ENCODE measurements at regions not wholly inside any gene's neighbourhood (a gene's known extent, or its start where the extent isn't known, plus 50 kb on each side); places are given as distances from the start of the nearest gene placed in this dataset.

- no peaks in the 10 kb centered on the region for H3K79me2 ChIP-seq
- no peak overlapping the region for H2AFZ ChIP-seq
- H3K4me3 ChIP-seq (ENCODE audit: low read depth, low read length): no peak overlapping the region
- no peak overlapping the region for H3K9ac ChIP-seq
- no peaks in the 10 kb centered on the region for H3K27me3 ChIP-seq (ENCODE audit: control insufficient read depth, insufficient read depth, low read length)
- no peak overlapping the region for H3K4me2 ChIP-seq (ENCODE audit: low read length)
- no peak for TF ChIP-seq CTCF (IDR thresholded peaks at IDR 0.05)
- H3K9me3 ChIP-seq (ENCODE audit: control insufficient read depth, low read length): no peaks in the 10 kb centered on the region
- H3K27ac ChIP-seq: no peak overlapping the region
- H3K4me1 ChIP-seq: no peaks in the 10 kb centered on the region
- no peaks in the 10 kb centered on the region for H3K36me3 ChIP-seq (ENCODE audit: control insufficient read depth, insufficient read depth, low read length)
Observed at GRCh38 chr2:191746346-191747169, 68.6 kb downstream of the NABP1 start.

GRCh38 chr2:191747170-191747530, 69.2 kb downstream of the NABP1 start:
- no peaks in the 10 kb centered on the region for H3K4me1 ChIP-seq
- no peak overlapping the region for H3K27ac ChIP-seq
- no peak overlapping the region for H2AFZ ChIP-seq
- H3K9ac ChIP-seq: no peak overlapping the region
- H3K36me3 ChIP-seq (ENCODE audit: control insufficient read depth, insufficient read depth, low read length): no peaks in the 10 kb centered on the region
- H3K9me3 ChIP-seq (ENCODE audit: control insufficient read depth, low read length): no peaks in the 10 kb centered on the region
- H3K4me3 ChIP-seq (ENCODE audit: low read depth, low read length): no peak overlapping the region
- H3K27me3 ChIP-seq (ENCODE audit: control insufficient read depth, insufficient read depth, low read length): no peaks in the 10 kb centered on the region
- H3K79me2 ChIP-seq: no peaks in the 10 kb centered on the region
- TF ChIP-seq CTCF (IDR thresholded peaks at IDR 0.05): no peak
- H3K4me2 ChIP-seq (ENCODE audit: low read length): no peak overlapping the region

GRCh38 chr2:191748059-191748461, 70.1 kb downstream of the NABP1 start:
- no peaks in the 10 kb centered on the region for H3K9me3 ChIP-seq (ENCODE audit: control insufficient read depth, low read length)
- H2AFZ ChIP-seq: no peak overlapping the region
- no peaks in the 10 kb centered on the region for H3K27me3 ChIP-seq (ENCODE audit: control insufficient read depth, insufficient read depth, low read length)
- H3K36me3 ChIP-seq (ENCODE audit: control insufficient read depth, insufficient read depth, low read length): no peaks in the 10 kb centered on the region
- TF ChIP-seq CTCF (IDR thresholded peaks at IDR 0.05): no peak
- H3K4me2 ChIP-seq (ENCODE audit: low read length): no peak overlapping the region
- no peak overlapping the region for H3K9ac ChIP-seq
- no peak overlapping the region for H3K27ac ChIP-seq
- no peaks in the 10 kb centered on the region for H3K4me1 ChIP-seq
- H3K79me2 ChIP-seq: no peaks in the 10 kb centered on the region
- no peak overlapping the region for H3K4me3 ChIP-seq (ENCODE audit: low read depth, low read length)

GRCh38 chr2:191748528-191749180, 70.7 kb downstream of the NABP1 start:
- no peaks in the 10 kb centered on the region for H3K9me3 ChIP-seq (ENCODE audit: control insufficient read depth, low read length)

More at GRCh38 chr2:191748528-191749180, 70.7 kb downstream of the NABP1 start:
- no peak overlapping the region for H3K4me3 ChIP-seq (ENCODE audit: low read depth, low read length)
- no peak overlapping the region for H3K4me2 ChIP-seq (ENCODE audit: low read length)
- no peaks in the 10 kb centered on the region for H3K4me1 ChIP-seq
- no peak overlapping the region for H3K9ac ChIP-seq
- no peaks in the 10 kb centered on the region for H3K79me2 ChIP-seq
- no peak overlapping the region for H2AFZ ChIP-seq
- H3K27ac ChIP-seq: no peak overlapping the region
- no peaks in the 10 kb centered on the region for H3K36me3 ChIP-seq (ENCODE audit: control insufficient read depth, insufficient read depth, low read length)
- no peak for TF ChIP-seq CTCF (IDR thresholded peaks at IDR 0.05)
- H3K27me3 ChIP-seq (ENCODE audit: control insufficient read depth, insufficient read depth, low read length): no peaks in the 10 kb centered on the region
